T-helper 1 cell treated with Interleukin-12 subunit alpha and Interleukin-12 subunit beta and Interleukin-4 antibody, amounts not matched to agents 30 μg/mL and 1 μg/mL, for 36 hours (primary cell): ENCODE measurements at regions not wholly inside any gene's neighbourhood (a gene's known extent, or its start where the extent isn't known, plus 50 kb on each side); places are given as distances from the start of the nearest gene placed in this dataset.

ENCODE experiments used
- H3K27ac Mint-ChIP-seq: one replicate; pipeline ENCODE4 v1.8.0; 2021; ENCODE audit warnings: mild to moderate bottlenecking, mixed read lengths
- H3K27me3 Mint-ChIP-seq: one replicate; pipeline ENCODE4 v1.8.0; 2021; ENCODE audit warnings: low read depth, mixed read lengths
- H3K36me3 Mint-ChIP-seq: one replicate; pipeline ENCODE4 v1.8.0; 2021; ENCODE audit warnings: low read depth, mixed read lengths
- H3K4me1 Mint-ChIP-seq: one replicate; pipeline ENCODE4 v1.8.0; 2021; ENCODE audit warnings: low read depth, mixed read lengths
- H3K4me3 Mint-ChIP-seq: one replicate; pipeline ENCODE4 v1.8.0; 2021; ENCODE audit warnings: mild to moderate bottlenecking, moderate library complexity, mixed read lengths
- H3K9me3 Mint-ChIP-seq: one replicate; pipeline ENCODE4 v1.8.0; 2021; ENCODE audit warnings: mixed read lengths

- no peak overlapping the region for H3K27ac Mint-ChIP-seq
- H3K9me3 Mint-ChIP-seq, result peaks cover 5% of the 10 kb centered on the region
- peaks cover 23% of the 10 kb centered on the region for H3K27me3 Mint-ChIP-seq
- H3K36me3 Mint-ChIP-seq, result no peaks in the 10 kb centered on the region
- no peaks in the 10 kb centered on the region for H3K4me1 Mint-ChIP-seq
- H3K4me3 Mint-ChIP-seq, result no peak overlapping the region
Observed at GRCh38 chr10:123537188-123537961, 128.8 kb upstream of the GPR26 start.

- no peaks in the 10 kb centered on the region for H3K4me1 Mint-ChIP-seq
Observed at GRCh38 chr10:123538401-123539320, 127.5 kb upstream of the GPR26 start.

GRCh38 chr10:123544986-123545385 is 121.2 kb upstream of the GPR26 start:
- Mint-ChIP-seq H3K27ac (no peak overlapping the region), H3K9me3 (no peaks in the 10 kb centered on the region), H3K27me3 (peaks cover 12% of the 10 kb centered on the region), H3K36me3 (no peaks in the 10 kb centered on the region), H3K4me3 (no peak overlapping the region), H3K4me1 (no peaks in the 10 kb centered on the region)

More at GRCh38 chr10:123538401-123539320, 127.5 kb upstream of the GPR26 start:
- H3K27ac Mint-ChIP-seq, result no peak overlapping the region
- no peaks in the 10 kb centered on the region for H3K36me3 Mint-ChIP-seq
- peaks cover 17% of the 10 kb centered on the region for H3K27me3 Mint-ChIP-seq
- H3K4me3 Mint-ChIP-seq, result no peak overlapping the region
- no peaks in the 10 kb centered on the region for H3K9me3 Mint-ChIP-seq

- no peaks in the 10 kb centered on the region for H3K36me3 Mint-ChIP-seq
- H3K9me3 Mint-ChIP-seq, result no peaks in the 10 kb centered on the region
- no peak overlapping the region for H3K4me3 Mint-ChIP-seq
- H3K27ac Mint-ChIP-seq, result no peak overlapping the region
- no peaks in the 10 kb centered on the region for H3K4me1 Mint-ChIP-seq
- no peaks in the 10 kb centered on the region for H3K27me3 Mint-ChIP-seq
Observed at GRCh38 chr10:123548770-123549169, 117.4 kb upstream of the GPR26 start.

GRCh38 chr10:123549761-123550454 is 116.2 kb upstream of the GPR26 start:
- H3K4me3 Mint-ChIP-seq, result no peak overlapping the region
- H3K27me3 Mint-ChIP-seq, result no peaks in the 10 kb centered on the region

GRCh38 chr10:123550675-123551096 is 115.5 kb upstream of the GPR26 start:
- no peaks in the 10 kb centered on the region for H3K4me1 Mint-ChIP-seq
- H3K27me3 Mint-ChIP-seq, result no peaks in the 10 kb centered on the region
- H3K36me3 Mint-ChIP-seq, result no peaks in the 10 kb centered on the region
- no peak overlapping the region for H3K27ac Mint-ChIP-seq
- no peaks in the 10 kb centered on the region for H3K9me3 Mint-ChIP-seq
- H3K4me3 Mint-ChIP-seq, result no peak overlapping the region

More at GRCh38 chr10:123549761-123550454, 116.2 kb upstream of the GPR26 start:
- no peaks in the 10 kb centered on the region for H3K9me3 Mint-ChIP-seq
- H3K4me1 Mint-ChIP-seq, result no peaks in the 10 kb centered on the region
- no peak overlapping the region for H3K27ac Mint-ChIP-seq
- no peaks in the 10 kb centered on the region for H3K36me3 Mint-ChIP-seq

- no peaks in the 10 kb centered on the region for H3K4me1 Mint-ChIP-seq
- H3K27me3 Mint-ChIP-seq, result no peaks in the 10 kb centered on the region
- no peak overlapping the region for H3K27ac Mint-ChIP-seq
- H3K36me3 Mint-ChIP-seq, result no peaks in the 10 kb centered on the region
- no peak overlapping the region for H3K4me3 Mint-ChIP-seq
- H3K9me3 Mint-ChIP-seq, result no peaks in the 10 kb centered on the region
Observed at GRCh38 chr10:123551259-123551658, 114.9 kb upstream of the GPR26 start.

- no peaks in the 10 kb centered on the region for H3K36me3 Mint-ChIP-seq
- no peak overlapping the region for H3K27ac Mint-ChIP-seq
- no peaks in the 10 kb centered on the region for H3K4me1 Mint-ChIP-seq
- no peaks in the 10 kb centered on the region for H3K27me3 Mint-ChIP-seq
- no peaks in the 10 kb centered on the region for H3K9me3 Mint-ChIP-seq
- H3K4me3 Mint-ChIP-seq, result no peak overlapping the region
Observed at GRCh38 chr10:123552760-123553554, 113.2 kb upstream of the GPR26 start.

GRCh38 chr10:123553810-123554430 is 112.2 kb upstream of the GPR26 start:
- no peaks in the 10 kb centered on the region for H3K4me1 Mint-ChIP-seq
- no peak overlapping the region for H3K4me3 Mint-ChIP-seq
- H3K36me3 Mint-ChIP-seq, result no peaks in the 10 kb centered on the region
- no peaks in the 10 kb centered on the region for H3K27me3 Mint-ChIP-seq
- no peaks in the 10 kb centered on the region for H3K9me3 Mint-ChIP-seq
- H3K27ac Mint-ChIP-seq, result no peak overlapping the region

GRCh38 chr10:123554656-123555055 is 111.5 kb upstream of the GPR26 start:
- H3K4me1 Mint-ChIP-seq, result no peaks in the 10 kb centered on the region
- no peaks in the 10 kb centered on the region for H3K27me3 Mint-ChIP-seq
- H3K27ac Mint-ChIP-seq, result no peak overlapping the region
- H3K9me3 Mint-ChIP-seq, result no peaks in the 10 kb centered on the region
- H3K4me3 Mint-ChIP-seq, result no peak overlapping the region
- no peaks in the 10 kb centered on the region for H3K36me3 Mint-ChIP-seq

- H3K9me3 Mint-ChIP-seq, result no peaks in the 10 kb centered on the region
- no peaks in the 10 kb centered on the region for H3K36me3 Mint-ChIP-seq
- H3K4me3 Mint-ChIP-seq, result no peak overlapping the region
- H3K27me3 Mint-ChIP-seq, result no peaks in the 10 kb centered on the region
- no peak overlapping the region for H3K27ac Mint-ChIP-seq
- no peaks in the 10 kb centered on the region for H3K4me1 Mint-ChIP-seq
Observed at GRCh38 chr10:123555616-123556015, 110.5 kb upstream of the GPR26 start.

GRCh38 chr10:123556049-123556448 is 110.1 kb upstream of the GPR26 start:
- no peaks in the 10 kb centered on the region for H3K27me3 Mint-ChIP-seq
- no peak overlapping the region for H3K27ac Mint-ChIP-seq
- H3K9me3 Mint-ChIP-seq, result no peaks in the 10 kb centered on the region
- H3K4me3 Mint-ChIP-seq, result no peak overlapping the region
- no peaks in the 10 kb centered on the region for H3K4me1 Mint-ChIP-seq
- H3K36me3 Mint-ChIP-seq, result no peaks in the 10 kb centered on the region

GRCh38 chr10:123556736-123557135 is 109.4 kb upstream of the GPR26 start:
- Mint-ChIP-seq H3K36me3 (no peaks in the 10 kb centered on the region), H3K4me1 (no peaks in the 10 kb centered on the region), H3K4me3 (no peak overlapping the region), H3K27me3 (no peaks in the 10 kb centered on the region), H3K9me3 (no peaks in the 10 kb centered on the region), H3K27ac (no peak overlapping the region)
